Choroid plexus epithelial cell (primary cell): ENCODE measurements at regions not wholly inside any gene's neighbourhood (a gene's known extent, or its start where the extent isn't known, plus 50 kb on each side); places are given as distances from the start of the nearest gene placed in this dataset.

ENCODE experiments used
- DNase-seq: peaks from one replicate; pipeline ENCODE4 v3.0.0-alpha.2; 2010; ENCODE audit warnings: low read depth
- H3K4me3 ChIP-seq: 2 replicates; pipeline ENCODE4 v1.5.1; 2011; ENCODE audit warnings: low read depth, mild to moderate bottlenecking, control low read depth, low read length, moderate library complexity
- TF ChIP-seq, protein P1 (sequence below): conservative IDR thresholded peaks from 2 replicates; pipeline ENCODE4 v1.5.1; 2011; ENCODE audit warnings: low read depth, mild to moderate bottlenecking, control low read depth, inconsistent platforms, low read length, moderate library complexity

DNA sequence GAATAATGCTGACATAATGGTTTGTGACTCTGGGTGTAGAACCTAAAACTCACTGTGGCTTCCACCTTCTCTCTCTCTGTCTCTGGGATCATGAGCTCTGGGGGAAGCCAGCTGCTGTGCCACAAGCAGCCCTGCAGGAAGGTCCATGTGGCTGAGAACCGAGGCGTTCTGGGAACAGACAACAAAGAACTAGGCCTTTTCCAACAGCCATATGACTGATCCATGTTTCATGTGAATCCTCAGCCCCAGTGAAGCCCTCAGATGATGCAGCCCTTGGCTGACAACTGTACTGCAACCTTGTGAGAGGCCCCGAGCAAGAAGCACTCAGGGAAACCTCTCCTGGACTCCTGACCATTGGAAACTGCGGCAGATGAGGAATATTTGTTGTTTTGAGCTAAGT lies 56.6 kb downstream of the HLA-G start:
- TF ChIP-seq, protein P1, sequence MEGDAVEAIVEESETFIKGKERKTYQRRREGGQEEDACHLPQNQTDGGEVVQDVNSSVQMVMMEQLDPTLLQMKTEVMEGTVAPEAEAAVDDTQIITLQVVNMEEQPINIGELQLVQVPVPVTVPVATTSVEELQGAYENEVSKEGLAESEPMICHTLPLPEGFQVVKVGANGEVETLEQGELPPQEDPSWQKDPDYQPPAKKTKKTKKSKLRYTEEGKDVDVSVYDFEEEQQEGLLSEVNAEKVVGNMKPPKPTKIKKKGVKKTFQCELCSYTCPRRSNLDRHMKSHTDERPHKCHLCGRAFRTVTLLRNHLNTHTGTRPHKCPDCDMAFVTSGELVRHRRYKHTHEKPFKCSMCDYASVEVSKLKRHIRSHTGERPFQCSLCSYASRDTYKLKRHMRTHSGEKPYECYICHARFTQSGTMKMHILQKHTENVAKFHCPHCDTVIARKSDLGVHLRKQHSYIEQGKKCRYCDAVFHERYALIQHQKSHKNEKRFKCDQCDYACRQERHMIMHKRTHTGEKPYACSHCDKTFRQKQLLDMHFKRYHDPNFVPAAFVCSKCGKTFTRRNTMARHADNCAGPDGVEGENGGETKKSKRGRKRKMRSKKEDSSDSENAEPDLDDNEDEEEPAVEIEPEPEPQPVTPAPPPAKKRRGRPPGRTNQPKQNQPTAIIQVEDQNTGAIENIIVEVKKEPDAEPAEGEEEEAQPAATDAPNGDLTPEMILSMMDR = no peak
- H3K4me3 ChIP-seq = no peak overlapping the region
- DNase-seq = no peak

DNA sequence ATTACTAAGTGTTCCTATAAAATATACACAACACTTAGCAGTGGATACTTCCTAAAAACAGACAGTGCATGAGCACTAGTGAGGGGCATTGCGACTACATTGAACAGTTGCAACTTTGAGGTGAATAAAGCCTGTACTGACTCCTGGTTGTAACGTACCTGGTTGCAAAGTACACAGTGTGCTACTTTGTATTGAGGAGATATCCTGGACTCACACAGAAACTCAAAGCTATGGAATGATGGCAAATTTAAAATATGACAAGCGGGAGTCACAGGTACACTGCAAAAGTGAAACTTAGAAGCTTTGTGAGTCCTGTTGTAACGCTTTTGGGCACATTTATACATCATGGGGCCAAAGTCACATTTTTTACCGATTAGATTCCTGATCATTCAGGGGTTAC lies 55.6 kb upstream of the HLA-A start:
- DNase-seq = no peak
- TF ChIP-seq, protein P1 = no peak
- H3K4me3 ChIP-seq = no peak overlapping the region

DNA sequence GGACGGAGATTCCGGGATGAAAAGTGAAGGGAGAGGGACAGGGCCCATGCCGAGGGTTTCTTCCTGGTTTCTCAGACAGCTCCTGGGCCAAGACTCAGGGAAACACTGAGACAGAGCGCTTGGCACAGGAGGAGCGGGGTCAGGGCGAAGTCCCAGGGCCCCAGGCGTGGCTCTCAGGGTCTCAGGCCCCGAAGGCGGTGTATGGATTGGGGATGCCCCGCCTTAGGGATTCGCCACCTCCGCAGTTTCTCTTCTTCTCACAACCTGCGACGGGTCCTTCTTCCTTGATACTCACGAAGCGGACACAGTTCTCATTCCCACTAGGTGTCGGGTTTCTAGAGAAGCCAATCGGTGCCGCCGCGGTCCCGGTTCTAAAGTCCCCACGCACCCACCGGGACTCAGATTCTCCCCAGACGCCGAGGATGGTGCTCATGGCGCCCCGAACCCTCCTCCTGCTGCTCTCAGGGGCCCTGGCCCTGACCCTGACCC lies 55.0 kb upstream of the HLA-A start:
- peak overlapping the region; percentile 70 for H3K4me3 ChIP-seq
- TF ChIP-seq, protein P1 = no peak
- DNase-seq = peak; percentile 22

DNA sequence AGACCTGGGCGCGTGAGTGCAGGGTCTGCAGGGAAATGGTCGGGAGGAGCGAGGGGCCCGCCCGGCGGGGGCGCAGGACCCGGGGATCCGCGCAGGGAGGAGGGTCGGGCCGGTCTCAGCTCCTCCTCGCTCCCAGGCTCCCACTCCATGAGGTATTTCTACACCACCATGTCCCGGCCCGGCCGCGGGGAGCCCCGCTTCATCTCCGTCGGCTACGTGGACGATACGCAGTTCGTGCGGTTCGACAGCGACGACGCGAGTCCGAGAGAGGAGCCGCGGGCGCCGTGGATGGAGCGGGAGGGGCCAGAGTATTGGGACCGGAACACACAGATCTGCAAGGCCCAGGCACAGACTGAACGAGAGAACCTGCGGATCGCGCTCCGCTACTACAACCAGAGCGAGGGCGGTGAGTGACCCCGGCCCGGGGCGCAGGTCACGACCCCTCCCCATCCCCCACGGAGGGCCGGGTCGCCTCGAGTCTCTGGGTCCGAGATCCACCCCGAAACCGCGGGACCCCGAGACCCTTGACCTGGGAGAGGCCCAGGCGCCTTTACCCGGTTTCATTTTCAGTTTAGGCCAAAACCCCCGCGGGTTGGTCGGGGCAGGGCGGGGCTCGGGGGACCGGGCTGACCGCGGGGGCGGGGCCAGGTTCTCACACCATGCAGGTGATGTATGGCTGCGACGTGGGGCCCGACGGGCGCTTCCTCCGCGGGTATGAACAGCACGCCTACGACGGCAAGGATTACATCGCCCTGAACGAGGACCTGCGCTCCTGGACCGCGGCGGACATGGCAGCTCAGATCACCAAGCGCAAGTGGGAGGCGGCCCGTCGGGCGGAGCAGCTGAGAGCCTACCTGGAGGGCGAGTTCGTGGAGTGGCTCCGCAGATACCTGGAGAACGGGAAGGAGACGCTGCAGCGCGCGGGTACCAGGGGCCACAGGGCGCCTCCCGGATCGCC lies 54.2 kb upstream of the HLA-A start:
- DNase-seq = peak; percentile 23
- H3K4me3 ChIP-seq = peak overlapping the region; percentile 70
- TF ChIP-seq, protein P1 = peak; percentile 13
